Femur (tissue), 1 donor: ENCODE measurements at regions not wholly inside any gene's neighbourhood (a gene's known extent, or its start where the extent isn't known, plus 50 kb on each side); places are given as distances from the start of the nearest gene placed in this dataset.
"Not testable (repeated sequence)": the region's sequence is repeated elsewhere in the genome, so short reads cannot be mapped to it uniquely, and the experiment has no call there.

Source experiments
- DNase-seq: peaks from one replicate; pipeline ENCODE4 v3.0.0-alpha.2; 2017

GRCh38 chr3:15851735-15852134 lies 54.0 kb upstream of the ANKRD28 start:
- no peak for DNase-seq

GRCh38 chr3:15858547-15859506 lies 61.0 kb upstream of the ANKRD28 start:
- peak; percentile 57 for DNase-seq

GRCh38 chr3:15859507-15860013 lies 61.8 kb upstream of the ANKRD28 start:
- DNase-seq: peak; percentile 90

- DNase-seq: peak; percentile 40
Measured at GRCh38 chr3:15860014-15860934, 62.5 kb upstream of the ANKRD28 start.

- no peak for DNase-seq
Measured at GRCh38 chr3:15861163-15861562, 63.4 kb upstream of the ANKRD28 start.

GRCh38 chr3:15872807-15873206 lies 75.0 kb upstream of the ANKRD28 start:
- DNase-seq: no peak

GRCh38 chr3:15873415-15873814 lies 75.6 kb upstream of the ANKRD28 start:
- no peak for DNase-seq

- no peak for DNase-seq
Measured at GRCh38 chr3:15875016-15875689, 77.4 kb upstream of the ANKRD28 start.

GRCh38 chr3:15876669-15877068 lies 78.9 kb upstream of the ANKRD28 start:
- no peak for DNase-seq

- DNase-seq: no peak
Measured at GRCh38 chr3:15877813-15878212, 80.0 kb upstream of the ANKRD28 start.

GRCh38 chr3:15879787-15880186 lies 82.0 kb upstream of the ANKRD28 start:
- not testable (repeated sequence) for DNase-seq

GRCh38 chr3:15882577-15882976 lies 84.8 kb upstream of the ANKRD28 start:
- no peak for DNase-seq

GRCh38 chr3:15884132-15884531 lies 86.4 kb upstream of the ANKRD28 start:
- no peak for DNase-seq

- no peak for DNase-seq
Measured at GRCh38 chr3:15886521-15886920, 88.7 kb upstream of the ANKRD28 start.

- no peak for DNase-seq
Measured at GRCh38 chr3:15887261-15887660, 89.5 kb upstream of the ANKRD28 start.

GRCh38 chr3:15889936-15890335 lies 92.2 kb upstream of the ANKRD28 start:
- DNase-seq: no peak

GRCh38 chr3:15892311-15893227 lies 94.8 kb upstream of the ANKRD28 start:
- DNase-seq: no peak

GRCh38 chr3:15894382-15894781 lies 96.6 kb upstream of the ANKRD28 start:
- DNase-seq: no peak

GRCh38 chr3:15896500-15896899 lies 98.7 kb upstream of the ANKRD28 start:
- DNase-seq: no peak

GRCh38 chr3:15899388-15899787 lies 101.6 kb upstream of the ANKRD28 start:
- no peak for DNase-seq

- peak; percentile 34 for DNase-seq
Measured at GRCh38 chr3:15903164-15903563, 105.4 kb upstream of the ANKRD28 start.
